ENCODE measurements at regions not wholly inside any gene's neighbourhood (a gene's known extent, or its start where the extent isn't known, plus 50 kb on each side); places are given as distances from the start of the nearest gene placed in this dataset.

- ATAC-seq: no peak
- CTCF ChIA-PET: no interaction called here
- Histone ChIP-seq H3K27ac (no peak overlapping the region), H3K9me3 (no peaks in the 10 kb centered on the region), H3K4me1 (no peaks in the 10 kb centered on the region), H3K4me3 (no peak overlapping the region), H3K4me2 (no peak overlapping the region)
- POLR2A ChIA-PET: no interaction called here
- no peak for FAIRE-seq
- TF ChIP-seq JUNB (IDR thresholded peaks at IDR 0.05) (no peak), FOSB (CRISPR knock-in tag; IDR thresholded peaks at IDR 0.05) (no peak), PHF8 (IDR thresholded peaks at IDR 0.05; ENCODE audit: borderline replicate concordance, low read depth) (no peak), REST (IDR thresholded peaks at IDR 0.05) (no peak), NFE2L2 (conservative IDR thresholded peaks at IDR 0.05; ENCODE audit: low read length) (no peak), POLR2AphosphoS2 (conservative IDR thresholded peaks at IDR 0.05; ENCODE audit: low read length) (no peak), SREBF2 (IDR thresholded peaks at IDR 0.05) (no peak), MYC (IDR thresholded peaks at IDR 0.05; ENCODE audit: borderline replicate concordance, low read length) (no peak), ESRRA (IDR thresholded peaks at IDR 0.05; ENCODE audit: borderline replicate concordance, low read length) (no peak), GATA3 (IDR thresholded peaks at IDR 0.05; ENCODE audit: borderline replicate concordance) (no peak), EHMT2 (IDR thresholded peaks at IDR 0.05; ENCODE audit: low read depth) (no peak)
- TF ChIP-seq, protein P1, sequence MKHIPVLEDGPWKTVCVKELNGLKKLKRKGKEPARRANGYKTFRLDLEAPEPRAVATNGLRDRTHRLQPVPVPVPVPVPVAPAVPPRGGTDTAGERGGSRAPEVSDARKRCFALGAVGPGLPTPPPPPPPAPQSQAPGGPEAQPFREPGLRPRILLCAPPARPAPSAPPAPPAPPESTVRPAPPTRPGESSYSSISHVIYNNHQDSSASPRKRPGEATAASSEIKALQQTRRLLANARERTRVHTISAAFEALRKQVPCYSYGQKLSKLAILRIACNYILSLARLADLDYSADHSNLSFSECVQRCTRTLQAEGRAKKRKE (CRISPR knock-in tag; IDR thresholded peaks at IDR 0.05; ENCODE audit: low read depth): no peak
- WGBS (ENCODE audit: missing lambda C conversion rate): 29% methylated on average over 2 of the region's 2 CpGs
- no peak for DNase-seq (ENCODE audit: low read depth in 1 of 2, low spot score in 1 of 2)
Observed at GRCh38 chr5:68011259-68011760, 204.2 kb upstream of the PIK3R1 start.

GRCh38 chr5:68010740-68011139 lies 204.8 kb upstream of the PIK3R1 start:
- ChIA-PET CTCF (no interaction called here), POLR2A (no interaction called here)
- FAIRE-seq: no peak
- Histone ChIP-seq H3K4me1 (no peaks in the 10 kb centered on the region), H3K27ac (no peak overlapping the region), H3K4me2 (no peak overlapping the region), H3K4me3 (no peak overlapping the region), H3K9me3 (no peaks in the 10 kb centered on the region)
- no peak for DNase-seq (ENCODE audit: low read depth in 1 of 2, low spot score in 1 of 2)
- WGBS (ENCODE audit: missing lambda C conversion rate): 35% methylated on average over 2 of the region's 2 CpGs
- no peak for TF ChIP-seq ELK1 (IDR thresholded peaks at IDR 0.05; ENCODE audit: low read depth, low read length)
- no peak for TF ChIP-seq RFX5 (IDR thresholded peaks at IDR 0.05)
- no peak for TF ChIP-seq POLR2A (IDR thresholded peaks at IDR 0.05; ENCODE audit: low read length)
- TF ChIP-seq MAZ (IDR thresholded peaks at IDR 0.05; ENCODE audit: borderline replicate concordance, low read depth, low read length): no peak
- no peak for TF ChIP-seq CHD4 (IDR thresholded peaks at IDR 0.05; ENCODE audit: borderline replicate concordance)
- TF ChIP-seq HOXB5 (CRISPR knock-in tag; IDR thresholded peaks at IDR 0.05): no peak
- TF ChIP-seq, protein P2, sequence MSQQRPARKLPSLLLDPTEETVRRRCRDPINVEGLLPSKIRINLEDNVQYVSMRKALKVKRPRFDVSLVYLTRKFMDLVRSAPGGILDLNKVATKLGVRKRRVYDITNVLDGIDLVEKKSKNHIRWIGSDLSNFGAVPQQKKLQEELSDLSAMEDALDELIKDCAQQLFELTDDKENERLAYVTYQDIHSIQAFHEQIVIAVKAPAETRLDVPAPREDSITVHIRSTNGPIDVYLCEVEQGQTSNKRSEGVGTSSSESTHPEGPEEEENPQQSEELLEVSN (IDR thresholded peaks at IDR 0.05; ENCODE audit: borderline replicate concordance, low read depth): no peak
- no peak for TF ChIP-seq HEYL (CRISPR knock-in tag; IDR thresholded peaks at IDR 0.05)
- TF ChIP-seq KDM1A (IDR thresholded peaks at IDR 0.05; ENCODE audit: low read depth): no peak
- TF ChIP-seq ZC3H11A (IDR thresholded peaks at IDR 0.05): no peak
- no peak for TF ChIP-seq ESRRA (IDR thresholded peaks at IDR 0.05; ENCODE audit: borderline replicate concordance, low read length)
- no peak for ATAC-seq
